ENCODE measurements at regions not wholly inside any gene's neighbourhood (a gene's known extent, or its start where the extent isn't known, plus 50 kb on each side); places are given as distances from the start of the nearest gene placed in this dataset.

DNA sequence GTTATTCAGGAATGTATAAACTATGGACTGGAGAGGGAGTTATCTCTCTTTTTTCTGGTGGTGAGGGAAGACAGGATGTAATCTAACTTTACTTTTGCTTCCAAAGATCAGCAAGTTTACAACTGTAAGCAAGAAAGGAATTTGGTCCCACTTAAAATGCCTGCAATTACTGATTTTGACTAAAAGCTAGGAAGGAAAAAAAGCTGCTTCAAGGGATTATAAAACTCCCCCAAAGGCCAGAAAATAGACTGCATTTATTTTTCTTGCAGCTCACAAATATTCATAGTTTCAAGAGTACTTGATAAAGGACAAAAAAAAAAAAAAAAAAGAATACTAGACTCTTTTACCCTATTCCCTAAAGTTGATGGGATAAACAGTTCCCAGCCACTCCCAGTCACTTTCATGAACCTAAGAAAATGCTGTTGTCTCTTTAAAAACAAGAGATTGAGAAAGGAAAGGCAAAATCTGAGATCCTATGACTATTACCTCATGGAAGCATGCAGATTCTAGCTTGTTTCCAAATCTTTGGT lies 128.7 kb upstream of the BMP4 start (continued):
- TF ChIP-seq CHD2 (IDR thresholded peaks at IDR 0.05; ENCODE audit: low read length) = no peak
- TF ChIP-seq POLR2A (IDR thresholded peaks at IDR 0.05; ENCODE audit: control extremely low read depth in 1 of 2, low read depth in 2 of 2, low read length in 2 of 2) = no peak
- TF ChIP-seq JUN (IDR thresholded peaks at IDR 0.05; ENCODE audit: low read depth, low read length) = no peak
- no peak for TF ChIP-seq EGR1 (IDR thresholded peaks at IDR 0.05; ENCODE audit: borderline replicate concordance, low read depth, low read length)
- TF ChIP-seq, protein P1, sequence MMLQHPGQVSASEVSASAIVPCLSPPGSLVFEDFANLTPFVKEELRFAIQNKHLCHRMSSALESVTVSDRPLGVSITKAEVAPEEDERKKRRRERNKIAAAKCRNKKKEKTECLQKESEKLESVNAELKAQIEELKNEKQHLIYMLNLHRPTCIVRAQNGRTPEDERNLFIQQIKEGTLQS (IDR thresholded peaks at IDR 0.05; ENCODE audit: insufficient read depth, low read depth, low read length) = no peak
- TF ChIP-seq KDM1A (IDR thresholded peaks at IDR 0.05; ENCODE audit: borderline replicate concordance, low read length) = no peak
- no peak for TF ChIP-seq CHD1 (IDR thresholded peaks at IDR 0.05; ENCODE audit: low read depth, low read length)
- TF ChIP-seq EP300 (IDR thresholded peaks at IDR 0.05; ENCODE audit: borderline replicate concordance in 1 of 2, low read depth in 2 of 2, low read length in 2 of 2) = no peak
- no peak for TF ChIP-seq CBX5 (IDR thresholded peaks at IDR 0.05; ENCODE audit: low read depth, low read length)
- TF ChIP-seq KDM5A (IDR thresholded peaks at IDR 0.05; ENCODE audit: low read length) = no peak
- no peak for TF ChIP-seq CREB1 (IDR thresholded peaks at IDR 0.05)
- TF ChIP-seq, protein P2, sequence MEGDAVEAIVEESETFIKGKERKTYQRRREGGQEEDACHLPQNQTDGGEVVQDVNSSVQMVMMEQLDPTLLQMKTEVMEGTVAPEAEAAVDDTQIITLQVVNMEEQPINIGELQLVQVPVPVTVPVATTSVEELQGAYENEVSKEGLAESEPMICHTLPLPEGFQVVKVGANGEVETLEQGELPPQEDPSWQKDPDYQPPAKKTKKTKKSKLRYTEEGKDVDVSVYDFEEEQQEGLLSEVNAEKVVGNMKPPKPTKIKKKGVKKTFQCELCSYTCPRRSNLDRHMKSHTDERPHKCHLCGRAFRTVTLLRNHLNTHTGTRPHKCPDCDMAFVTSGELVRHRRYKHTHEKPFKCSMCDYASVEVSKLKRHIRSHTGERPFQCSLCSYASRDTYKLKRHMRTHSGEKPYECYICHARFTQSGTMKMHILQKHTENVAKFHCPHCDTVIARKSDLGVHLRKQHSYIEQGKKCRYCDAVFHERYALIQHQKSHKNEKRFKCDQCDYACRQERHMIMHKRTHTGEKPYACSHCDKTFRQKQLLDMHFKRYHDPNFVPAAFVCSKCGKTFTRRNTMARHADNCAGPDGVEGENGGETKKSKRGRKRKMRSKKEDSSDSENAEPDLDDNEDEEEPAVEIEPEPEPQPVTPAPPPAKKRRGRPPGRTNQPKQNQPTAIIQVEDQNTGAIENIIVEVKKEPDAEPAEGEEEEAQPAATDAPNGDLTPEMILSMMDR (IDR thresholded peaks at IDR 0.05; ENCODE audit: control extremely low read depth in 1 of 3, insufficient read depth in 1 of 3, low read depth in 1 of 3, low read length in 3 of 3) = no peak
